GM12865 (cell line): ENCODE measurements at regions not wholly inside any gene's neighbourhood (a gene's known extent, or its start where the extent isn't known, plus 50 kb on each side); places are given as distances from the start of the nearest gene placed in this dataset.
"Not testable (repeated sequence)": the region's sequence is repeated elsewhere in the genome, so short reads cannot be mapped to it uniquely, and the experiment has no call there.

ENCODE experiments used
- DNase-seq: peaks from one replicate; pipeline ENCODE4 v3.0.0; 2010; ENCODE audit warnings: low read depth
- H3K4me3 ChIP-seq: 2 replicates; pipeline ENCODE4 v1.5.1; 2011; ENCODE audit warnings: mild to moderate bottlenecking, low read depth, low read length, control low read depth

GRCh38 chr7:76971201-76971600, 61.0 kb downstream of the SPDYE17 start:
- DNase-seq, H3K4me3 ChIP-seq: not testable (repeated sequence)

DNA sequence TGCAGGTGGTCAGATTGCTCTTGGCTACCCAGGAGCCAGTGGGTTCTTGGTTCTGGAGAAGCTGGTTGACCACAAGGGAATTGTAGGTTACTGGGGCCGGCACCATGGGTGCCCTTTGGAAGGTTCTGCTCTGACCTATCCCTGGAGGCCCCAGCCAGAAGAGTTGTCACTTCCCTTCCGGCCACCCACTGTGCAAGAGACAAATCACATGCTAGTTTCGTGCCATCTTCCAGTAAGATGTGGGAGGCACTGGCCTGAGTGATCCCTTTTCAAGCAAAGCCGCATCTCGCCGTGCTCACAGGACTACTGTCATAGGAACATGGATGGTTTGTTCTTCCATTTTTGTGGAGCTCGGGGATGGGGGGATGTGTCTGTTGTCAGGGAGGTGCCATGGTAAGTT, 62.3 kb downstream of the SPDYE17 start:
- not testable (repeated sequence) for DNase-seq, H3K4me3 ChIP-seq

DNA sequence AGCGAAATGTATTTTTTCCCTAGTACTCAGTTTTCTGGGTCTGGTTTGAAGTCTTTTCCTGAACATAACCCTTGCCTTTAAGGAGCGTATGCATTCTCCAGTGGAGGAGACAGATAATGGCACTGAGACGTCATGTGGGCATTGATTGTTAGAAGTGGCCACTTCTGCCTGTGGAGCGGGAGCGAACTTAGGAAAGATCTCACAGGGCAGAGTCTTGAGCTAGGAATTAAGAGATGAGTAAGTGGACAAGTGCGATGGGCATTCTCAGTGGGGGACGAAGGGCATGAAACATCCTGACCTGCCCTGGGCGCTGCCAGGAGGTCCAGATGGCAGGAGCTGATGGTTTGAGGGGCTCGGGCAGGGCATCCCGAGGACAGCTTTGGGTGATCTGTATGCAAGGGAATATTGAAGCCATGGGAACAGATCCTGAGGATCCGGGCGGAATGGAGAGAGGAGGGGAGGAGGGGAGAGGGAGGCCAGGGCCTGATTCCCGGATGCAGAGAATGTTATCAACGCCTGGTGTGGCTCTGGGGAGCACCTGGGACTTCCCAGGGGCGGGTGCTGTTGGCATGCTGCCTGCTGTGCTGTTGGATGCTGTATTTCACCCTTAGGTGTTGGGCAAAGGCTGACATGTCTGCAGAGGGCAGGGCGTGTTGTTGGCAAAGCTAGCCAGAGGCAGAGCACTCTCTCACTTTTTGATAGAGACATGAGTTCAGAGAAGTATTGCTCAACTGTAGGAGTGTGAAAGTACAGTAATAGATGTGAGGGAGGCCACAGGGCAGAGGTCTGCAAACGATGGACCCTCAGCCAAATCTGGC, 66.2 kb downstream of the SPDYE17 start:
- not testable (repeated sequence) for DNase-seq, H3K4me3 ChIP-seq

DNA sequence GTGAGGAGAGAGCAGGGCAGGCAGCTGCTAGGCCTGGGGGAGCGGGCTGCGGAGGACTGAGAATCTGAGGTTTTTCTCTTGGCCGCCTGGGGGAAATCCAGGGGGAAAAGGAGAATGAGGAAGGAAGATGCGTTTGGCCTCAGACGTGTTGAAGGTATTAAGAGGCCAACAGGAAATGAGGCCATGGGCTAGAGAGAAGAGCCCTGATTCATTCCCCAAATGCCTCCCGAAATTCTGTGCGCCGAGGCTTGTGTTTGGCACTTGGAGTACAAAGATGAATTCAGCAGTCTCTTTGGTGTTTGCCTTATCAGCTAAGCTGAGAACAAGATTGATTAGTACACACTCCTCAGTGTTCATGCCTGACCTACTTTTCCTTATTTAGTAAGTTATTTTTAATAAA, 68.1 kb downstream of the SPDYE17 start:
- not testable (repeated sequence) for DNase-seq, H3K4me3 ChIP-seq

DNA sequence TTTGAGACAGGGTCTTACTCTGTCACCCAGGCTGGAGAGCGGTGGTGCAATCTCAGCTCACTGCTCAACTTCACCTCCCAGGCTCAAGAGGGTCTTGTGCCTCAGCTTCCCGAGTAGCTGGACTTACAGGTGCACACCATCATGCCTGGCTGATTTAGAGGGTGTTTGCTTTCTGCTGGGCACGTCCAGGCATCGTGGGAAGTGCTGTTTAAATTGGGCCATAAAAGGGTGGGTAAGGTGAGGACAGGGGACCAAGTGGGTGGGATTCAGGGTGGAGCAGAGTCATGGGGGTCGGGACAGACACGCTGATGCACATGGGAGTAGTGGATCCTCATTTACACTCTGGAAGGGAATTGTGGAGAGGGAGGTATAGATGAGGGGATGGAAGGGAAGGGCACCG, 69.1 kb downstream of the SPDYE17 start:
- H3K4me3 ChIP-seq, DNase-seq: not testable (repeated sequence)

DNA sequence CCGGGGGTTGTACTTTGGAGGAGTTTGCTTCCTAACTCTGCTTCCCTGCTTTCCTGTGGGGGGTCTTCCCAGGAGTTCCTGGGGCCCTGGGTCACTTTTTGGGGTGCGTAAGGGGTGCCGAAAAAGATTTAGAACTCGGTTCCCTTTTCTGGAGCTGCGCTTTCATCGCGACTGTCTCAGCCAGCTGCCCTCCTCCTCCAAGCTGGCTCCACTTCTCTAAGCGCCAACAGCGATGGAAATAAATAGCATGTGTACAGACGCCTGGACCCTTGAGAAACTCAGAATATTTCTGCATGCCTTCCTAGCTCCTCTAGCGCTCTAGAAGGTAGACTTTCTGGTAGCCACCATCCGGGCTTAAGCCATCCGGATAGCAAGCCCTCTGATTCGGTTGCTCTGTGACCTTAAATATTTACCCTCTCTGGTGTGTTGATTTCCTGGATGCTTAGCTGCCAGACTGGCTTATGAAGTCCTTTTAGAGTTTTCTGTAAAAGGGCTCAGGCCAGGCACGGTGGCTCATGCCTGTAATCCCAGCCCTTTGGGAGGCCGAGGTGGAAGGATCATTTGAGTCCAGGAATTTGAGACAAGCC, 71.7 kb downstream of the SPDYE17 start:
- not testable (repeated sequence) for H3K4me3 ChIP-seq, DNase-seq

DNA sequence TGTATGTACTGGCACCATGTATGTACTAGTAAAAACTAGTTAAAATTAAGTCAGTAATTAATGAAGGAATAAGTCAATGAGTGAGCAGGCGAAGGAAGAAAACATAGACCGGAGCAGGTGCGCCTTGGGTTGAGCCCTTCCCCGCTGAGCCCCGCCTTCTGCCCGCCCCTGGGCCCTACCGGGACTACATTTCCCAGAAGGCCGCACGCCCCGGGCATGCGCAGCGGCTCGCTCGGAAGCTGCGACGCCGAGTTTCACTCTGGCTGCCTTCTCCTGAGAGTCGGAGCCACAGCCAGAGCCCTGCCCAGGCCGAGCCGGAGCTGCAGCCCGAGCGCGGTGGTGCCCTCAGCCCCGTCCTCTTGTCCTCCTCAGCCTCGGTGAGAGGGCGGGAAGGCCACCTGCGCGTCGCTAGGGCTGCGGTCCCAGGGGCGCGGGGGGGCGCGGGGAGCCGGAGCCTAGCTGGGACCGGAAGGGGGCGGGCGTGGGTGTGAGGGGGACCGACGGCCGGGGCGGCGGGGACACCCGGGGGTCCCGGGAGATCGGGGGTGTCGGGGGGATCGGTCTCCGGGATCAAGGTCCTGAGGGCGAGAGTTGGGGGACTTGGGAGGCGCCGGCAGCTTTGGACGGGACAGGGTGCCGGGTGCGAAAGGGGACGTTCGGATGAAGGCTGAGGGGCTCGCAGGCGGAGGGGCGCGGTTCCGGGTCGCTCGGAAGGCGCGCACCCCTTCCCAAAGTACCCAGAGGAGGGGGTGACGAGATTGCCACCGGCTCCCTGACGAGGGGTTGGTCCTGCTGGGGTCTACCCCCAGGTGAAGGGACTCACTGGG, 72.4 kb downstream of the SPDYE17 start:
- DNase-seq, H3K4me3 ChIP-seq: not testable (repeated sequence)

- DNase-seq, H3K4me3 ChIP-seq: not testable (repeated sequence)
Observed at GRCh38 chr7:76956531-76956930, 75.6 kb downstream of the SPDYE17 start.

DNA sequence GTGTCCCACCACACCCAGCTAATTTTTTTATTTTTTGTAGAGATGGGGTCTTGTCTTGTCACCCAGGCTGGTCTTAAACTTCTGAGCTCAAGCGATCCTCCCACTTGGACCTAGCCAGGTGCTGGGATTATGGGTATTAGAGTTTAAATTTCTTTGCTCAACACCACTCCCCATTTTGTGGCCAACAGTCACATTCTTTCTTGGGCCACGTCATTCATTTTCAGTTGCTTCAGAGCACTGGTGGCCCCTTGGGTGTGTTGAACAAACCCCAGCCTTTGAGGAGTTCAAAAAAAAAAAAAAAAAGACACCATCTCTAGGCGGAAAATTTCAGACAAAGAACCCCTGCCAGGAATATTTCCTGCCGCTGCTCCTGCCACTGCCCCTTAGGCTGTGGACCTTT, 77.0 kb downstream of the SPDYE17 start:
- DNase-seq, H3K4me3 ChIP-seq: not testable (repeated sequence)

DNA sequence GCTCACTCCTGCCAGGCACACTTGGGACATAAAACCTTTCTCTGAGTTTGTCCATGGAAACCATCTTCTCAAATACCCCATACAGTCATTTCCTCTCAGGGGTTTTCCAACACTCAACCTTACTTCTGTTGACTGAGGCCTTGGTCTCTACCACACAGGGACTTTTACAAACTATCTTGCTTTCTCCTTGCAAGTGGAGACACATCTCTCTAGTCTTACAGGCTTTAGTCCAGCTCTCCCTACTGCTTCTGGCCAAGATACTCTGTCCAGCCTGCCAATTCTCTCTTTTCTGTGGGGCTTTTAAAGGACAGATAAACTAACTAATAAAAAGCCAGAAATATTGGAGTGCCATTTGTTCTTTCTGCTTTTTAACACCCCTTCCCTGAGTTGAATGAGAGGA, 87.6 kb downstream of the SPDYE17 start:
- DNase-seq = peak; percentile 63
- not testable (repeated sequence) for H3K4me3 ChIP-seq

DNA sequence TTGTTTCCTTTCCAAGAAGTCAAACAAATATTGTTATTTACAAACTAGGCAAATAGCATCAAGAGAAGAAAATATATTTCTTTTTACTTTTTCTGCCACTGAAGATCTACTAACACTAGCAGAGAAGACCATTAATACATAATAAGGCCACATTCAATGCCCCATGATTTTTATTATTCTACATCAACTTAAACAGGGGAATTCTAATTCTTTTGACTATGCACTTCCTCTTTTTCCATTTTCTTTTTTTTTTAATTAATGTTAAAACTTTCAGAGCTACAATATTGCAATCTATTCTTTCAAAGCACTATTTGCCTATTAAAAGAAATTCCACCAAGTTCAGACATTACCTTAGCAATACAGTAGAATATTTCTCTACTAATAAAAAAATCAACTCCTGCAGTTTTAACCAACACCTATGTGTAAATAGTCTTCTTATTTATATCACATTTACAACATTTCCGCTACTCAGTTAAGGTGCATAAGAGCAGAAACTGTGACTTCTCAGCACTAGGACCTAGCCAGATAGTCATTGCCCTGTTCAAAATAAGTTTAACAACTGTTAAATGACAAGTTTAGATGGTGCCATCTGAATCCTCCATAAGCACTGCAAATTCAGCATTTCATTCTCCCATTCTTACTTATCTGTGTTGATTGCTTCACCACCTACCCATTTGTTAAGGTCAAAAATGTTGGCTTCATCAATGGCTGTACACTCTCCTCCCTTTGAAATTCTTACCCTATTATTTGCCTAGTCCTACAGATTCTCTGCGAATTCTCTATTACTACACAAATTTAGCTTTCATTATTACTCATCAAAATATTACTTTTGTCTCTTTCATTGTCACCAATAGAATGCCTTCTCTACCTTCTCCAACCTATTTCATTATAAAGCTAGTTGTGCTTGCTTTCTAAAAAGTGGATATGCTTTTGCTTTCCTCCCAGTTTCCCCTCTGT, 90.1 kb downstream of the SPDYE17 start:
- peak; percentile 1 for DNase-seq
- not testable (repeated sequence) for H3K4me3 ChIP-seq

DNA sequence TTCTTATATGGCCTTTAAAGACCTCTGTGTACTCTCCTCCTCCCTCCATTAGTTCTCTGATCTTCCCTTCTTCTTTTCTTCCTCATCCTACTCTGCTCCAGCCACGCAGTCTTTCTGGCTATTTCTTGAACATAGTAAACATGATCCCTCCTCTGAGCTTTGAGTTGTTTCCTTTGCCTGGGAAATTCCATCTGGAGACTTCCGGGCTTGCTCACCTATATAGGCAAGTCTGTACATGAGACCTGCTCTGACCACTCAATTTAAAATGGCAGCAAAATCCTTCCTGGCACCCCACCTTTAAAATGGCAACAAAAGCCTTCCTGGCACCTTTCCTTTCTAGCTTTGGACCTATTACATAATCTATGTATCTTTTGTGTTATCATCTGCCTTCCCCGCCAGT, 94.4 kb downstream of the SPDYE17 start:
- not testable (repeated sequence) for DNase-seq, H3K4me3 ChIP-seq

GRCh38 chr7:76937330-76937729, 94.8 kb downstream of the SPDYE17 start:
- not testable (repeated sequence) for H3K4me3 ChIP-seq, DNase-seq

GRCh38 chr7:76936346-76936745, 95.8 kb downstream of the SPDYE17 start:
- not testable (repeated sequence) for H3K4me3 ChIP-seq, DNase-seq

DNA sequence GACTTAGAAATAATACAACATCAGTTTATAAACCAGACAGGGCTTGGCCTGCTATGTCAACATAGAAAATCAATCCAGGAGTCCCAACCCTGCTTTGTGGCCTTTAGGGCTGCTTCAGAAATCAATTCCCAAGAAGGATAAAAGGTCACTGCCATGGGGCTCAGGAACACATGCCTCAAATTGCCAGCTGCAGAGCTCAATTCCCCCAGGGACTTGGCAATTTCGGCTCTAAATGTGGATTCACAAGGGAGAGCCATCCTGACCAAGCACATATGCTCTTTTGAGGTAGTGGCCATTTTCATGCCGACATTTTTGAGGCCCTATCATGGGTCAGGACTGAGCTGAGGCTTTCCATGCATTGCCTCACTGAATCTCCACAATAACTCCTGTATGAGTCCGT, 97.5 kb downstream of the SPDYE17 start:
- DNase-seq, H3K4me3 ChIP-seq: not testable (repeated sequence)

DNA sequence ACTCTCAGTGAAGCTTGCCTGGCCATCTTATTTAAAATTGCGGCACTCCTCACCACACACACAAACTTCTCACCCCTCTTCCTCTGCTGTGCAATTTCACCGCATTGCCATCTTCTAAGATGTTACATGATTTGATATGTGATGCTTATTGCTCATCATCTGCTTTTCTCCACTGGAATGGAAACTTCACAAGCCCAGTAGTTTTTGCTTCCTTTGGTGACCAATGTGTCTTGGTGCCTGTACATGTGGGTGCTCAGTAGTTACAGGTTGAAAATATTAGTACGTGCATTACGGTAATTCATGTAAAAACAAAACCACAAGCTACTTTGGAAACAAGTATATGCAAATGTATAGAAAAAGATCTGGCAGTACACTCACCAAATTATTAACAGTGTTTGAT, 99.2 kb downstream of the SPDYE17 start:
- H3K4me3 ChIP-seq = not testable (repeated sequence)
- peak; percentile 38 for DNase-seq

DNA sequence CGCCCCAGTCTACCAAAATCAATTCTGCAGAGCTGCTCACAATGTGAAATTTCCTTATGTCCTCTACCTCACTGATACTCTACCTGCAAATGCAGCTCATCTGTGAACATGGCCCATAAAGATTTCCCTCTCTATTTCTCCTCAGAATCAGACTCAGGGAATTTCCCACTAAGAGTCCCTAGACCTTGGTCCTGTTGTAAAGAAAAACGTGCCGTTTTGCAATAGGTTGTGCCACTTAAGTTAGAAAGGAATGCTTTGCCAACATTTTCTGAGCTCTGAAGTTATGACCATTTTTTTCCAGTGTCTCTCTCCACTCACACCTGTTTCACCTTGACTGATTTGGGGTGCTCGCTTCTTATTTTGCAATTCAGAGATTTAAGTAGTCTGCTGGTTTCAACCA, 100.7 kb downstream of the SPDYE17 start:
- peak; percentile 2 for DNase-seq
- not testable (repeated sequence) for H3K4me3 ChIP-seq

DNA sequence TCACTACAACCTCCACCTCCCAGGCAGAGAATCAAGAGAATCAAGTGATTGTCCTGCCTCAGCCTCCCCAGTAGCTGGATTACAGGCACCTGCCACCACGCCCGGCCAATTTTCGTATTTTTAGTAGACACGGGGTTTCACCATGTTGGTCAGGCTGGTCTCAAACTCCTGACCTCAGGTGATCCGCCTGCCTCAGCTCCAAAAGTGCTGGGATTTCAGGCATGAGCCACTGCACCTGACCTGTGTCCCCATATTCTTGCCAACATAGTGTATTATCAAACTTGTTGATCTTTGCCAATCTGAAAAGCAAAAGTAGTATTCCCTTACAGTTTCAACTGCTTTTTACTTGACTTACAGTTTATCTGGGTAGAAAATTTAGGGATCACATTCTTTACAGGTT, 101.7 kb downstream of the SPDYE17 start:
- not testable (repeated sequence) for DNase-seq, H3K4me3 ChIP-seq

- DNase-seq, H3K4me3 ChIP-seq: not testable (repeated sequence)
Observed at GRCh38 chr7:76928751-76929150, 103.4 kb downstream of the SPDYE17 start.
